Esophagus muscularis mucosa (tissue), 3 donors: ENCODE measurements at regions not wholly inside any gene's neighbourhood (a gene's known extent, or its start where the extent isn't known, plus 50 kb on each side); places are given as distances from the start of the nearest gene placed in this dataset.

ENCODE experiments used
- POLR2A ChIP-seq: fragments of 450-650 bp; IDR thresholded peaks from one replicate; pipeline ENCODE4 v1.6.1; 2017; ENCODE audit warnings: antibody characterized with exemption, moderate library complexity, mild to moderate bottlenecking, low read depth
- POLR2AphosphoS5 ChIP-seq, 2 donors: sonication (generic); formaldehyde crosslinking; IDR thresholded peaks; one replicate each; pipeline ENCODE4 v1.6.1; 2017; ENCODE audit warnings: antibody characterized with exemption in 2 of 2
- TF ChIP-seq, protein P1 (sequence below), 3 experiments: fragments of 200-600 bp in 2 of 3; fragments of 450-650 bp in 1 of 3; sonication (generic) in 2 of 3; IDR thresholded peaks; one replicate each; pipeline ENCODE4 v1.5.1; 2017 to 2019; ENCODE audit warnings: antibody characterized with exemption in 3 of 3, mild to moderate bottlenecking in 2 of 3, moderate library complexity in 1 of 3

DNA sequence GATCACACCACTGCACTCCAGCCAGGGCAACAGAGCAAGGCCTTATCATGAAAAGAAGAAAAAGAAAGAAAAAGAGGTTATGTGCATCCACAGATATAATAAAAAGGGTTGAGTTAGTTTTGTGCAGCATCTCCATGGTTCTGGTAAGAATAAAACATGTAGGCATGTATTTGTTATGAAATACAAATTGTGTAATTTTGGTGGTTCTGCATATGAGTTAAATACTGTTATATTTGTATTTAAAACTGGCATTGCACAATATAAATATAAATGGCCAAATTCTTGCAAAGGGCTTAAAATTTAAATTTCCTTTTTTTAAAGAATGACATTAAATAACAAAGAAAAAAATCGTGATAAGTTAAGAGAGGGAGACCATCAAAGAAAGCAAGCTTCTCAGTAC is 159.1 kb upstream of the PREP start:
- TF ChIP-seq, protein P1, sequence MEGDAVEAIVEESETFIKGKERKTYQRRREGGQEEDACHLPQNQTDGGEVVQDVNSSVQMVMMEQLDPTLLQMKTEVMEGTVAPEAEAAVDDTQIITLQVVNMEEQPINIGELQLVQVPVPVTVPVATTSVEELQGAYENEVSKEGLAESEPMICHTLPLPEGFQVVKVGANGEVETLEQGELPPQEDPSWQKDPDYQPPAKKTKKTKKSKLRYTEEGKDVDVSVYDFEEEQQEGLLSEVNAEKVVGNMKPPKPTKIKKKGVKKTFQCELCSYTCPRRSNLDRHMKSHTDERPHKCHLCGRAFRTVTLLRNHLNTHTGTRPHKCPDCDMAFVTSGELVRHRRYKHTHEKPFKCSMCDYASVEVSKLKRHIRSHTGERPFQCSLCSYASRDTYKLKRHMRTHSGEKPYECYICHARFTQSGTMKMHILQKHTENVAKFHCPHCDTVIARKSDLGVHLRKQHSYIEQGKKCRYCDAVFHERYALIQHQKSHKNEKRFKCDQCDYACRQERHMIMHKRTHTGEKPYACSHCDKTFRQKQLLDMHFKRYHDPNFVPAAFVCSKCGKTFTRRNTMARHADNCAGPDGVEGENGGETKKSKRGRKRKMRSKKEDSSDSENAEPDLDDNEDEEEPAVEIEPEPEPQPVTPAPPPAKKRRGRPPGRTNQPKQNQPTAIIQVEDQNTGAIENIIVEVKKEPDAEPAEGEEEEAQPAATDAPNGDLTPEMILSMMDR (IDR thresholded peaks at IDR 0.05): no peak
- no peak for TF ChIP-seq POLR2AphosphoS5 (IDR thresholded peaks at IDR 0.05)
- no peak for TF ChIP-seq POLR2A
